ENCODE measurements at regions not wholly inside any gene's neighbourhood (a gene's known extent, or its start where the extent isn't known, plus 50 kb on each side); places are given as distances from the start of the nearest gene placed in this dataset.

GRCh38 chr9:13520069-13520468 lies 240.6 kb upstream of the MPDZ start:
- no peaks in the 10 kb centered on the region for H3K79me2 ChIP-seq (ENCODE audit: control insufficient read depth, insufficient read depth, low read length)
- no peak overlapping the region for H2AFZ ChIP-seq (ENCODE audit: control insufficient read depth, low read length)
- no peak overlapping the region for H3K4me3 ChIP-seq (ENCODE audit: control insufficient read depth in 2 of 3, extremely low read depth in 1 of 3, insufficient read depth in 2 of 3, low read depth in 1 of 3, low read length in 3 of 3)
- no peak overlapping the region for H3K27ac ChIP-seq (ENCODE audit: control insufficient read depth, insufficient read depth, low read length)
- peak; percentile 23 for FAIRE-seq
- no peaks in the 10 kb centered on the region for H3K9me1 ChIP-seq (ENCODE audit: control insufficient read depth, extremely low read depth, insufficient read depth, low read length)
- TF ChIP-seq CTCF (optimal IDR thresholded peaks at IDR 0.05 in 1 of 3, IDR thresholded peaks at IDR 0.05 in 1 of 3, conservative IDR thresholded peaks at IDR 0.05 in 1 of 3; ENCODE audit: extremely low read depth in 1 of 3, insufficient read depth in 2 of 3, low read length in 3 of 3) (no peak), EZH2 (IDR thresholded peaks at IDR 0.05; ENCODE audit: low read length) (no peak)
- H3K9ac ChIP-seq (ENCODE audit: control insufficient read depth, extremely low read depth, insufficient read depth, low read length), result no peak overlapping the region
- H3K4me1 ChIP-seq (ENCODE audit: control insufficient read depth, extremely low read depth, insufficient read depth, low read length), result peaks cover 3% of the 10 kb centered on the region
- no peaks in the 10 kb centered on the region for H4K20me1 ChIP-seq (ENCODE audit: control insufficient read depth, extremely low read depth, insufficient read depth, low read length)
- no peak overlapping the region for H3K4me2 ChIP-seq (ENCODE audit: control insufficient read depth, extremely low read depth, insufficient read depth, low read depth, low read length)
- dilution Hi-C loops (cut with MboI; ENCODE audit: extremely low pct_ligation_motif_present, low sequenced_read_pairs), result no loop called here
- no peaks in the 10 kb centered on the region for H3K27me3 ChIP-seq (ENCODE audit: control insufficient read depth, extremely low read depth, insufficient read depth, low read length)
- no peaks in the 10 kb centered on the region for H3K9me3 ChIP-seq (ENCODE audit: control insufficient read depth, low read depth, low read length)
- H3K36me3 ChIP-seq (ENCODE audit: control insufficient read depth in 2 of 2, extremely low read depth in 1 of 2, insufficient read depth in 2 of 2, low read length in 2 of 2), result no peaks in the 10 kb centered on the region
- DNase-seq (ENCODE audit: low read depth, low spot score), result no peak

GRCh38 chr9:13513716-13514444 lies 234.4 kb upstream of the MPDZ start:
- FAIRE-seq (peak; percentile 99), DNase-seq (ENCODE audit: low read depth, low spot score) (peak; percentile 67)
- peak overlapping the region; percentile 88 for H3K27ac ChIP-seq (ENCODE audit: control insufficient read depth, insufficient read depth, low read length)
- H3K27me3 ChIP-seq (ENCODE audit: control insufficient read depth, extremely low read depth, insufficient read depth, low read length), result no peaks in the 10 kb centered on the region
- no peaks in the 10 kb centered on the region for H3K9me1 ChIP-seq (ENCODE audit: control insufficient read depth, extremely low read depth, insufficient read depth, low read length)
- H3K36me3 ChIP-seq (ENCODE audit: control insufficient read depth in 2 of 2, extremely low read depth in 1 of 2, insufficient read depth in 2 of 2, low read length in 2 of 2), result no peaks in the 10 kb centered on the region
- no peaks in the 10 kb centered on the region for H4K20me1 ChIP-seq (ENCODE audit: control insufficient read depth, extremely low read depth, insufficient read depth, low read length)
- peak overlapping the region; percentile 86 for H3K4me2 ChIP-seq (ENCODE audit: control insufficient read depth, extremely low read depth, insufficient read depth, low read depth, low read length)
- H3K9ac ChIP-seq (ENCODE audit: control insufficient read depth, extremely low read depth, insufficient read depth, low read length), result peak overlapping the region; percentile 84
- H3K79me2 ChIP-seq (ENCODE audit: control insufficient read depth, insufficient read depth, low read length), result no peaks in the 10 kb centered on the region
- TF ChIP-seq EZH2 (IDR thresholded peaks at IDR 0.05; ENCODE audit: low read length), result no peak
- H3K4me1 ChIP-seq (ENCODE audit: control insufficient read depth, extremely low read depth, insufficient read depth, low read length), result peaks cover 22% of the 10 kb centered on the region
- H3K9me3 ChIP-seq (ENCODE audit: control insufficient read depth, low read depth, low read length), result no peaks in the 10 kb centered on the region
- H3K4me3 ChIP-seq (ENCODE audit: control insufficient read depth in 2 of 3, extremely low read depth in 1 of 3, insufficient read depth in 2 of 3, low read depth in 1 of 3, low read length in 3 of 3), result peak overlapping the region in 2 of 3 experiments; percentile 23 to 48
- peak overlapping the region; percentile 75 for H2AFZ ChIP-seq (ENCODE audit: control insufficient read depth, low read length)
- dilution Hi-C loops (cut with MboI; ENCODE audit: extremely low pct_ligation_motif_present, low sequenced_read_pairs), result no loop called here

All from keratinocyte (primary cell).